Psoas muscle (tissue), 7 donors: ENCODE measurements at regions not wholly inside any gene's neighbourhood (a gene's known extent, or its start where the extent isn't known, plus 50 kb on each side); places are given as distances from the start of the nearest gene placed in this dataset.
"Not testable (repeated sequence)": the region's sequence is repeated elsewhere in the genome, so short reads cannot be mapped to it uniquely, and the experiment has no call there.

Source experiments
- ATAC-seq, 4 donors: fragments of 200-7000 bp; cut with Tn5 transposase; one replicate each; pipeline ENCODE4 v1.9.1; 2020; ENCODE audit warnings: moderate library complexity in 3 of 4, mild to moderate bottlenecking in 2 of 4
- DNase-seq, 2 donors: peaks; one replicate each; pipeline ENCODE4 v3.0.0-alpha.2; 2020
- H3K27ac ChIP-seq: fragments of 200-600 bp; one replicate; pipeline ENCODE4 v1.8.0; 2022
- H3K27me3 ChIP-seq, 3 donors: fragments of 200-600 bp in 1 of 3; one replicate each; pipeline versions ENCODE4 v1.6.1 to v1.8.0; 2013 to 2022; ENCODE audit warnings: low read length in 2 of 3, mild to moderate bottlenecking in 2 of 3, moderate library complexity in 1 of 3; ENCODE audit not compliant: insufficient read depth in 3 of 3
- H3K36me3 ChIP-seq, 2 donors: fragments of 200-600 bp in 1 of 2; one replicate each; pipeline versions ENCODE4 v1.6.1 to v1.8.0; 2013 to 2022; ENCODE audit warnings: low read depth in 1 of 2, mild to moderate bottlenecking in 1 of 2, moderate library complexity in 1 of 2; ENCODE audit not compliant: insufficient read depth in 1 of 2
- H3K4me1 ChIP-seq: fragments of 200-600 bp; one replicate; pipeline ENCODE4 v1.8.0; 2022
- H3K4me3 ChIP-seq: fragments of 200-600 bp; one replicate; pipeline ENCODE4 v1.8.0; 2022; ENCODE audit warnings: mild to moderate bottlenecking
- H3K9me3 ChIP-seq: fragments of 200-600 bp; one replicate; pipeline ENCODE4 v1.8.0; 2022
- WGBS, 3 donors: extraction: QIAGEN DNeasy Blood & Tissue Kit; methylation state at CpG; one replicate each; pipeline versions ENCODE4 v1.1.6 to v1.1.7; 2013; 5-methylcytosine and 5-hydroxymethylcytosine counted together
- intact Hi-C, 2 donors: fragments of 100-400 bp; cut with DNase I; formaldehyde crosslinking; loops; one replicate each; pipeline versions ENCODE4 v1.11.0 to v1.14.2; 2022
- TF ChIP-seq, protein P1 (sequence below): fragments of 200-600 bp; IDR thresholded peaks from one replicate; pipeline ENCODE4 v1.8.0; 2022; ENCODE audit warnings: antibody characterized with exemption
- donor health status: healthy with polysubstance abuse.
- donor health status: DM: no; HTN: no; CAD: no; lungs with moderate emphysema.
- donor health status: Bipolar disorder and iron deficiency.
- donor health status: healthy.
- donor health status: DM: yes; HTN: yes; CAD: no.
- donor health status: DM: no; HTN: no; CAD: no.
- donor health status: DM: yes; HTN: yes; CAD: no.

DNA sequence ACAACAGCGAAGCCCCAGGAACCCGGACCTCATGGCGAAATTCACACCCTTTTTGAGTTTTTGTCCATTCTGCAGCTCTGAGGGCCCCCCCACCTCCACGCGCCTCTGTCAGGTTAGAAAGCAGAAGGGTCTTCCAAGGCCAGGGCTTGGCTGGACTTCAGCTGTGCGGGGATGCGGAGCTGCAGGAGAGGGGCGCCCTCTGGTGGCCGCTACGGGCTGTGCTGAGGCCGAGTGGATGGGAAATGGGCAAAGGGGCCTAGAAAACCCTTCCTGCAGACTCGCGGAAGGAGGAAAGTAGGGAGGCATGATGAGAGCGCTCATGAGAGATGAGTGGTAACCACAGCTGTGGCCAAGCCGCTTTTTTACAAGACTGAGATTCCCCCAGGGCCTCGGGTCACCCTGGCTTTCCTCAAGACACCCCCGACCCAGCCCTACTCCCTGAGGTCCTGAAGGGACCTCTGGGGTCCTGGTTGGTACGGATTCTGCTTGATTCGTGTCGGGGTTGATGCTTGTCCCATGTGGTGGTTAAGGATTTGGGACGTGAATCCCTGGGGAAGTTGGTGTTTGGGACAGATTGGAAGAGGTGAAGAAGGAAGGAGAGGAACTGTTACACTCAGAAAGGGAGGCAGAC is 126.8 kb downstream of the GOLGA8K start:
- DNase-seq, H3K27me3 ChIP-seq, H3K4me3 ChIP-seq, H3K27ac ChIP-seq, H3K9me3 ChIP-seq, H3K36me3 ChIP-seq, H3K4me1 ChIP-seq, intact Hi-C loops: not testable (repeated sequence)
- peak in 3 of 4 donors; percentile 49 to 80 (median 52) for ATAC-seq
- WGBS, 3 donors: 52% methylated on average over 4 of the region's 21 CpGs; no CpG with 5 or more reads in 2 of the 3 donors

GRCh38 chr15:32253958-32254357 is 149.1 kb downstream of the GOLGA8K start:
- H3K9me3 ChIP-seq, H3K27me3 ChIP-seq, H3K27ac ChIP-seq, H3K4me3 ChIP-seq, ATAC-seq, H3K36me3 ChIP-seq, H3K4me1 ChIP-seq, intact Hi-C loops: not testable (repeated sequence)
- peak in 1 of 2 donors; percentile 24 for DNase-seq
- WGBS, 3 donors: 83 to 100% (median 98%) methylated on average over 3 of the region's 7 CpGs

DNA sequence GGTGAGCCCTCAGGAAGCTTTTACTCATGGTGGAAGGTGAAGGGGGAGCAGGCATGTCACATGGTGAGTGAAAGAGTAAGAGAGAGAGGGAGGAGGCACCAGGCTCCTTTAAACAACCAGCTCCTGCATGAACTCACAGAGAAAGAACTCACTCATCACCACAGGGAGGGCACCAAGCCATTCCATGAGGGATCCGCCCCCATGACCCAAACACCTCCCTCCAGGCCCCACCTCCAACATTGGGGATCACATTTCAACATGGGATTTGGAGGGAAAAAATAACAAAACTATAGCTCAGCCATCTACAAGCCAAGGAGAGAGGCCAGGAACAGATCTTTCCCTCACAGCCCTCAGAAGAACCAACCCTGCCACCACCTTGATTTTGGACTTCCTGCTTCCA is 153.9 kb downstream of the GOLGA8K start:
- H3K36me3 ChIP-seq, H3K4me1 ChIP-seq, H3K9me3 ChIP-seq, H3K27ac ChIP-seq, intact Hi-C loops, H3K4me3 ChIP-seq, H3K27me3 ChIP-seq, ATAC-seq: not testable (repeated sequence)
- DNase-seq: peak in 1 of 2 donors; percentile 18
- 43 to 90% (median 74%) methylated on average over 1 of the region's 1 CpG for WGBS, 3 donors

DNA sequence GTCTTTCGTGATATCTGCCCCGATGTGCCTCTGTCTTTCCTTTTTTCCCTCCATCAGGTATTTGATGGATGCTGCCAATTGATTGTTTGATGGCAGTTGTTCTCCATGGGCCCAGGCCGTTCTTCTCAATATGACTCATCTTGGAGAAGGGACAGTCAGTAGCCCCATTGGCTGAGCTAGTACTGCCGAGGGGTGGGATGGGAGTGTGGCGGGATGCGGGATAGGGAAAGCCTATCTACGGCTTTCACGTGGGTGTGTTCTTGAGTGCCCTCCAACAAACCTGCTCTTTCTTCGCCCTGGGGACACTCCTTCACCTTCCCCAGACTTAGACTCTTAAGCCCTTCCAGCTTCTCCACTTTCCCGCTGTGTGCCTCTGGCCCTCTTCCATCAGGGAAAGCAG is 159.4 kb downstream of the GOLGA8K start:
- H3K27ac ChIP-seq, DNase-seq, H3K9me3 ChIP-seq, H3K36me3 ChIP-seq, H3K4me1 ChIP-seq, intact Hi-C loops, H3K27me3 ChIP-seq, H3K4me3 ChIP-seq, ATAC-seq: not testable (repeated sequence)
- WGBS, 3 donors: no CpG with 5 or more reads among the region's 10 CpGs

- intact Hi-C loops, H3K4me3 ChIP-seq, DNase-seq: not testable (repeated sequence)
Observed at GRCh38 chr15:32242780-32243528, 160.1 kb downstream of the GOLGA8K start.

GRCh38 chr15:32227410-32228114 is 175.5 kb downstream of the GOLGA8K start:
- H3K27ac ChIP-seq, ATAC-seq, H3K9me3 ChIP-seq, intact Hi-C loops, H3K27me3 ChIP-seq, H3K4me3 ChIP-seq, DNase-seq, H3K4me1 ChIP-seq, H3K36me3 ChIP-seq: not testable (repeated sequence)
- WGBS, 3 donors: 69 to 100% (median 75%) methylated on average over 1 to 2 of the region's 2 CpGs

More at GRCh38 chr15:32242780-32243528, 160.1 kb downstream of the GOLGA8K start:
- not testable (repeated sequence) for H3K36me3 ChIP-seq, H3K4me1 ChIP-seq, ATAC-seq, H3K27ac ChIP-seq, H3K9me3 ChIP-seq, H3K27me3 ChIP-seq
- WGBS, 3 donors: 88 to 90% (median 90%) methylated on average over 7 to 8 of the region's 14 CpGs

DNA sequence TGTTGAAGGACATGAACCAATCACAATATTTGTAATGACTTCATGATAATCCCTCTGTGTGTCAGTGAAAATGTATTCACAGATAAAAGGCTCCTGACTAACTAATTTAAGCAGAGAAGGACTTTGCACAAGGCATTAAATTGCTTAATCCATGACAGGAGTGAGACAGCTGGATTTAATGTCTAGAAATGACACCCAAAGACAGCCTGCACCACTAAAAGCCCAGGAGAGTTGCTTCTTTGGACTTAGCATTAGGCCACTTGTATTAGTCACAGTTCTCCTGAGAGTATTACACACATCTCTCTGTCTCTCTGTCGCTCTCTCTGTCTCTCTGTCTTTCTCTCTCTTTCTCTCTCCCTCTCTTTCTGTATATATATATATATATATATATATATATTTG is 180.4 kb downstream of the GOLGA8K start:
- no peak for DNase-seq
- no peak for ATAC-seq
- Histone ChIP-seq H3K27ac (no peak overlapping the region), H3K4me1 (no peaks in the 10 kb centered on the region), H3K9me3 (peaks cover 16% of the 10 kb centered on the region), H3K4me3 (no peak overlapping the region), H3K27me3 (no peaks in the 10 kb centered on the region), H3K36me3 (no peaks in the 10 kb centered on the region)
- TF ChIP-seq, protein P1, sequence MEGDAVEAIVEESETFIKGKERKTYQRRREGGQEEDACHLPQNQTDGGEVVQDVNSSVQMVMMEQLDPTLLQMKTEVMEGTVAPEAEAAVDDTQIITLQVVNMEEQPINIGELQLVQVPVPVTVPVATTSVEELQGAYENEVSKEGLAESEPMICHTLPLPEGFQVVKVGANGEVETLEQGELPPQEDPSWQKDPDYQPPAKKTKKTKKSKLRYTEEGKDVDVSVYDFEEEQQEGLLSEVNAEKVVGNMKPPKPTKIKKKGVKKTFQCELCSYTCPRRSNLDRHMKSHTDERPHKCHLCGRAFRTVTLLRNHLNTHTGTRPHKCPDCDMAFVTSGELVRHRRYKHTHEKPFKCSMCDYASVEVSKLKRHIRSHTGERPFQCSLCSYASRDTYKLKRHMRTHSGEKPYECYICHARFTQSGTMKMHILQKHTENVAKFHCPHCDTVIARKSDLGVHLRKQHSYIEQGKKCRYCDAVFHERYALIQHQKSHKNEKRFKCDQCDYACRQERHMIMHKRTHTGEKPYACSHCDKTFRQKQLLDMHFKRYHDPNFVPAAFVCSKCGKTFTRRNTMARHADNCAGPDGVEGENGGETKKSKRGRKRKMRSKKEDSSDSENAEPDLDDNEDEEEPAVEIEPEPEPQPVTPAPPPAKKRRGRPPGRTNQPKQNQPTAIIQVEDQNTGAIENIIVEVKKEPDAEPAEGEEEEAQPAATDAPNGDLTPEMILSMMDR: no peak
- 47 to 68% (median 67%) methylated on average over 1 of the region's 1 CpG for WGBS, 3 donors
- intact Hi-C loops: no loop called here
